Left colon (tissue), 2 donors: ENCODE measurements at regions not wholly inside any gene's neighbourhood (a gene's known extent, or its start where the extent isn't known, plus 50 kb on each side); places are given as distances from the start of the nearest gene placed in this dataset.

Source experiments
- ATAC-seq: fragments of 200-7000 bp; cut with Tn5 transposase; one replicate; pipeline ENCODE4 v1.9.1; 2020; ENCODE audit warnings: mild to moderate bottlenecking, moderate library complexity
- DNase-seq, 2 donors: peaks; one replicate each; pipeline ENCODE4 v3.0.0-alpha.2; 2020
- intact Hi-C, 2 donors: fragments of 100-400 bp; cut with DNase I in 1 of 2; cut with micrococcal nuclease in 1 of 2; formaldehyde crosslinking; loops; one replicate each; pipeline versions ENCODE4 v1.11.2 to v1.14.0; 2022; cut with DNase I, micrococcal nuclease
- donor health status: DM: no; HTN: no; CAD: no.
- donor health status: DM: yes; HTN: yes; CAD: no.

- intact Hi-C loops: no loop called here
- ATAC-seq (no peak), DNase-seq (no peak)
Measured at GRCh38 chr10:83673316-83673715, 466.0 kb upstream of the GHITM start.

DNA sequence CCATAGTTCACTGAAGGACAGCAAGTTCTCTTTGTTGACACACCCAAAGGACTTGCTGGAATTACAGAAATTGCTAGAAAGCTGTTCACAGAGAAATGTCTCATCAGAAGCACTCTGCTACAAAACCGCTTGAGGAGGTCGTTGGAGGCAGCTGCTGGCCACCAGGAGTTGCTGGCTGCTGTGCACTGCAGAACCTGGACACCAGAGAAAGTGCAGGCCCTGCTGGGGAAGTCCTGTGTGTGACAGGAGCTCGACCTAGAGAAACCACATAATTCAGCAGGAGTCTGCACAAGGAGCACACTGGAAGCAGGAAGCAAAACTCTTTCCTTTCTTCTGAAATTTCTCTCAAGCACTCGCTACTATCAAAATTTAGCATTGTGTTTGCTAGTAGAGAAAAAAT lies 461.5 kb upstream of the GHITM start:
- no peak for ATAC-seq
- DNase-seq: no peak
- intact Hi-C loops: no loop called here

DNA sequence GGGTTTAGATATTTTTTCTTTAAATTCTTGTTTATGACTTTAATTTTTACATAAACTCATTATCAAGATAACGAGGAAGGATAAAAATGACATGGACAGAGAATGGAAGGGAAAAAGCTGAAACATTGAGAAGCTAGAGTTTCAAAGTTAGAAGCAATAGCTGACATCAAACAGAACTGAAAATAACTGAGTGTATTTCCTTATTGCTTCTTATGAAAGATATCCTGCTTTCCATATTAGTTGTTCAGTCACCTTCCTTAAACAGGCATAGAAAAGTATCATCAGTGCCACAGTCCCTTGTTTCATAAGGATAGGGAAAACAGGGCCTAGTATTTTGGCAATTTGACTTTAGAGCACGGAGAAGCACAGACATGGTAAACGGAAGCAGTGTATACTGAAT lies 460.5 kb upstream of the GHITM start:
- ATAC-seq (no peak), DNase-seq (no peak)
- intact Hi-C loops: no loop called here

DNA sequence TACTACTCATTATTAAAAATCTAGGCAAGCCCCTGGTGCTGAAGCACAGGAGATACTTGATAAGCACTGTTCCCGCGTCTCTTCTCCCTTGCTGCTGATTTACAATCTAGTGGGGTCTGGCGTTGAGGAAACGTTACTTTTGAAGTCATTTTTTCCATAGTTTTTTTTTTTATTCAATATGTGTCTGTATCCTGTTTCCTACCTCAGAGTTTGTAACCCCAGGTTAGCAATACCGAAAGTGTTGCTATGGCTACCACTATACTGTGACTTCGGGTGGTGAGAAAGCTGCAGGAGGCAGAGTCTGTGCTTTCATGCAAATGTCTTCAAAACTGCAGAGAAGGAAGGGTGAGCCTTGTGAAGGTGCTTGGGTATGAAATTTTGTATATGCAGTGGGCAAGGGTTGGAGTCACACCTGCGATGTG lies 458.8 kb upstream of the GHITM start:
- ATAC-seq (no peak), DNase-seq (no peak)
- intact Hi-C loops: no loop called here

GRCh38 chr10:83682414-83682813 lies 456.9 kb upstream of the GHITM start:
- ATAC-seq (no peak), DNase-seq (no peak)
- intact Hi-C loops: no loop called here

- ATAC-seq: no peak
- intact Hi-C loops: no loop called here
- DNase-seq: no peak
Measured at GRCh38 chr10:83685458-83685857, 453.9 kb upstream of the GHITM start.

DNA sequence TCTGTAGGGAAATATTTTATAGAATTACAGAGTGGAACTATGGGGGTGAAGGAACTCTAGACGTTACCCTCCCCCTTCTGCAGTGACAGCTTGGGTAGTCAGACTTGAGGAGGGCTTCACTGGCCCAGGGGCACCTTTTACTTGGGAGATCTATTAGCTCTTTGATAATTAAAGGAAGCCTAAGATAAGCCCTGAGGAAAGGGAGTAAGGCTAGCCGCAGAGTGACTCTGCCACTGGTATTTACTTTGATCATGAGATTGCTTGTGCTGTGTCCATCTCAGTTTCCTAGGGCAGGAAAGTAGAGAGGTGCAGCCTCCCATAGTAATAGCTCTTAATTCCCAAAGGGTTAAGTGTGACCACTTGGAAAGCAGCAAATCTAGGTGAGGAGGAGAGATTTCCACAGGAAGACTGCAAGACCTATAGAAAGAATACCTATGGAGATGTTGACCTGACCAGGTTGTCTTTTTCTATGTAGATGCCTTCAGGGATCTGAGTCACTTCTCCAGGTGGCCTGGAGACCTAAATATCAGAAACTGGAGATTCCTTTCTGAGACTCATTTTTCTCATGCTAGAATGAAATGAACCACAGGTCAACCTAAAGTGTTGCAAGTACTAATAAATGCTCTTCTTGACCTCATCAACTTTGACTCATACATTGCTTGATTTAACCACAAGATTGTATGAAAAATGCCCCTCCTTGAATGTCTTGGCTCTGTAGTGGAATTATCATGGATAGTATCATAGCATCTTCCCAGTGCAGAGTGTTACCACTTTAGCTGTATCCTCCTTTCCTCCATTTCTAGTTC lies 447.3 kb upstream of the GHITM start:
- intact Hi-C loops: no loop called here
- DNase-seq: no peak
- ATAC-seq: no peak

DNA sequence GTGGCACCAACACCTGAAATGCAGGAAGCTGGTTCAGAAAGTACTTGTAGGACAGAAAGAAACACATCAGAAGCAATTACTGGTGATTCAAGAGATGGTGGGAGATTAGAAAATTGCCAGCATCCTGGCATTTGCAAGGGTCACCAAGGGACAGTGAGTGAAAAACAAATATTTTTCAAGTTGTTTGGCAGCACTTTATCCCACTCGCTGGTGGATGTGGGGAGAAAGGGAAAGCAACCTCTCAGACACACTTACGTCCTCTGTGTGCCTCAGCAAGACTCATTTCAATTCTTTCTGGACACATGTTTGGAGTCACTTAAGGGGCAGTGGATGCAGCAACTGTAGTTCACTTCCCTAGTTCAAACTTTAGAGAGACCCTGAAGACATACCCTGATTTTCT lies 440.4 kb upstream of the GHITM start:
- DNase-seq (no peak), ATAC-seq (no peak)
- intact Hi-C loops: no loop called here

- intact Hi-C loops: no loop called here
Measured at GRCh38 chr10:83701799-83702198, 437.5 kb upstream of the GHITM start.

DNA sequence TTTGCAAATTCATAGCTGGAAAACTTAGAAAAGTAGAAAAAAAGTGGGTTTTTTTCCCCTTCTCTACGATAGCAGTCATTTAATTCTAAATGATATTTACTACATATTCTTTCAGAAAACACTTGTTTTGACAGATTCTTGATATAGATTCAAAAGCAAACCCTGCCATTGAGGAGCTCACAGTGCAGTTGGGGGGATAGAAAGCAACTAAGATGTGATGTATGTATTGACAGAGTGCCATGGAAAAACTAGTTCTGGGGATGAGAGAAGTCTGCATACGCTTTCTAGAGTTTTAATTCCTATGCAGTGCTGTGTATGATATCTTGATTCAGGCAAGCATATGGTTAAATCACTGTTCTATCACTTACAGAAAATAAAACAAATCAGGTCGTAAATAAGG lies 436.6 kb upstream of the GHITM start:
- intact Hi-C loops: no loop called here
- no peak for ATAC-seq
- DNase-seq: no peak

More at GRCh38 chr10:83701799-83702198, 437.5 kb upstream of the GHITM start:
- ATAC-seq: no peak
- DNase-seq: no peak

- ATAC-seq: no peak
- intact Hi-C loops: no loop called here
Measured at GRCh38 chr10:83706120-83706519, 433.2 kb upstream of the GHITM start.

DNA sequence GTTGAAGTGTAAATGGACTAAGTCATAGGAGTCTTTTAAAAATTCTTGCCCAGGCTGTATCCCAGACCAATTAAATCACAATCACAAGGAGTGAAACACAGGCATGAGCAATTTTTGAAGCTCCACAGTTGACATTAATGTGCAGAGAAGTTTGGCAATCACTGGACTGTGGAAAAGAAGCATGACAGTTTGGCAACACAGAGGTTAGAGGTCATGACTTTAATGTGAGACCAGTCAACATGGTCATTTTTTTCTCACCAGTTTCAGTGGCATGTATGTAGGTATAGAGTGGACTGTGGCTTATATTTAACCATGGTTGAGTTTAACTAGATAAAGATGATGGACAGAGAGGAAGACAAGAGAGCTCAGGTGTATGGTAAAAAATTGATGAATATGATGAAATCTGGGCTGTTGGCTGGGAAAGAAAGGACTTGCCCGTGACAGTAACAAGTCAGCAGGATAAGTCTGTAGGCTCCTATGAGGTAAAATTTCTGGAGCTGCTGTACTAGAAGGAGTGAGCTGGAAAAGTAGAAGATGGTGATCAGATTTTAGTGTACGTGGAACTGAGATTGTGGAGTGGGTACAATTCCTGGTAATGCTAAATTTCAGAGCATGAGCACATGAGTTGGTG lies 432.2 kb upstream of the GHITM start:
- intact Hi-C loops: no loop called here
- no peak for ATAC-seq

More at GRCh38 chr10:83706120-83706519, 433.2 kb upstream of the GHITM start:
- no peak for DNase-seq

GRCh38 chr10:83713423-83713822 lies 425.9 kb upstream of the GHITM start:
- intact Hi-C loops: no loop called here
- DNase-seq (no peak), ATAC-seq (no peak)

More for the DNA sequence above, 432.2 kb upstream of the GHITM start:
- no peak for DNase-seq

DNA sequence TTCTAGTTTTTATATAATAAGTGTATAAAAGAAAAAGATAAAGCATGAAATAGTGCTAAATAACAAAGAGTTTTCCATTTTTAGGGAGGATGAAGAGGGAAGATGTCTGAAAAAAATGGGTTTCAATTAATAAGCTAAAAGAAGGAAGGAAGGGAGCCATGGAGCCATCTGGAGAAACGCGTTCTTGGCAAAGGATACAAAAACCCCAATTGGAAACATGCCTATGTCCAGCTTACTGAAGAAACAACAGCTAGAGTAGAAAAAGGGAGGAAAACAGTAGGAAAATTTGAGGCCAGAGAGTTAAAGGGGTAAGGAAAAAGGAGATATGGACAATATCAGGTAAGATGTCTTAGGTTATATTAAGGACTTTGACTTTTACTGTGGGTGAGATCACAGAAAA lies 416.2 kb upstream of the GHITM start:
- no peak for DNase-seq
- intact Hi-C loops: no loop called here
- no peak for ATAC-seq

DNA sequence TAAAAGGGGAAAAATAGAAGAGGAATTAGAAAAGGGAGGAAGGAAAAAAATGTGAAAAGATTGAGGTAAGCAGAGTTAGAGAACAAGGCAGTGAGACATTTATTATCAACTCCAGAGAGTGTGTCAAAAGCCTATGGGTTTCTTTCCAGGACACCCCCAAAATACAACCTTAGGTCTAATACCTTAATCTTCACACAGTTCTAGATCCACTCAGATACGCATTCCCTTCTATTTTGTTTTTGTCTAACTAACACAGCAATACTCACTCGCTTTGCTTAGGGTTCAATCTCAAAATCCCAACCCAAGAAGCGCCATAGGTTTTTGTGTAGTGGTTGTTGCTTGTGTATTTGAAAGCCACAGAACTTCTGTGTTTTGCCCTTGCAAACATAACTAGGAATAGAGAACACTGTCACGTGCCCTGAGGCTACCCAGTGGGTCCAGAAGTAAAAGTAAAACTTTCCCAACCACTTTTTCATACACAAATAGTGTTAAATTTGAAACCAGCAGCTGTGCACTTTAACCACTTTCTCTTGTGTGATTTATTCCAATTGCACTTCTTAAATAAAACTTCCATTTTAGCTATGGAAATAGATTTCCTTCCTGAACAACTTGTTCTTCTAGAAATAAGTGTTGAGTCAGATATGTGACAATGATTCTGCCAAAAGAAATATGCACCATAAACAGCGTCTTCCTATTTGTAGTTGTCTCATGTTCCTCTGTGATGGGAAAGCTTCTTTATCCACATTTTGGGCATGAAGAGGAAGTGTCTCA lies 414.7 kb upstream of the GHITM start:
- intact Hi-C loops: no loop called here
- ATAC-seq: no peak
- DNase-seq: no peak

- intact Hi-C loops: no loop called here
- DNase-seq (no peak), ATAC-seq (no peak)
Measured at GRCh38 chr10:83725567-83725966, 413.7 kb upstream of the GHITM start.

GRCh38 chr10:83734278-83734677 lies 405.0 kb upstream of the GHITM start:
- DNase-seq (no peak), ATAC-seq (no peak)
- intact Hi-C loops: no loop called here

GRCh38 chr10:83736008-83736407 lies 403.3 kb upstream of the GHITM start:
- intact Hi-C loops: no loop called here
- ATAC-seq (no peak), DNase-seq (no peak)

DNA sequence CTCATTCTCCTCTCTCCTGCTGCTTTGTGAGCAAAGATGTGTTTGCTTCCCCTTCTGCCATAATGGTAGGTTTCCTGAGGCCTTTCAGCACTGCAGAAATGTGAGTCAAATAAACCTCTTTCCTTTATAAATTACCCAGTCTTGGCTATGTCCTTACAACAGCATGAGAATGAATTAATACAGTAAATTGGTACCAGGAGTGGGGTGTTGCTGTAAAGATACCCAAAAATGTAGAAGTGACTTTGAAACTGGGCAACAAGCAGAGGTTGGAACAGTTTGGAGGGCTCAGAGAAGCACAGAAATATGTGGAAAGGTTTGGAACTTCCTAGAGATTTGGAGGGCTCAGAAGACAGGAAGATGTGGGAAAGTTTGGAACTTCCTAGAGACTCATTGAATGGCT lies 388.7 kb upstream of the GHITM start:
- intact Hi-C loops: no loop called here
- ATAC-seq (no peak), DNase-seq (no peak)

DNA sequence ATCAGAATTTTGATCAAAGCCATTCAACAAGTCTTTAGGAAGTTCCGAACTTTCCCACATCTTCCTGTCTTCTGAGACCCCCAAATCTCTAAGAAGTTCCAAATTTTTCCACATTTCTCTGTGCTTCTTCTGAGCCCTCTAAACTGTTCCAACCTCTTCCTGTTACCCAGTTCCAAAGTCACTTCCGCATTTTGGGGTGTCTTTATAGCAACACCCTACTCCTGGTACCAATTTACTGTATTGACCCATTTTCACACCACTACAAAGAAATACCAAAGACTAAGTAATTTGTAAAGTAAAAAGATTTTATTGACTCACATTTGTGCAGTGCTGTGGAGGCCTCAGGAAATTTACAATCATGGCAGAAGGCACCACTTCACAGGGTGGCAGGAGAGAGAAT lies 385.8 kb upstream of the GHITM start:
- intact Hi-C loops: no loop called here
- DNase-seq: no peak
- ATAC-seq: no peak
